IMR-90 (cell line): ENCODE measurements at regions not wholly inside any gene's neighbourhood (a gene's known extent, or its start where the extent isn't known, plus 50 kb on each side); places are given as distances from the start of the nearest gene placed in this dataset.

Experiments used
- ATAC-seq: fragments of 200-7000 bp; cut with Tn5 transposase; 2 replicates; pipeline ENCODE4 v1.9.1; 2020; ENCODE audit warnings: low read depth, mild to moderate bottlenecking, moderate library complexity
- BruUV-seq: library from RNA; stranded (reverse); fragments of 400-500 nt; replicated peaks from 2 replicates; lab custom pipeline; 2021; lab: Mats Ljungman, UMichigan
- CTCF ChIA-PET: fragments of 300-600 bp; formaldehyde crosslinking; extraction: SDS; loops from one replicate; lab custom pipeline; 2021; ENCODE audit warnings: antibody characterized with exemption; lab: Yijun Ruan, JAX
- POLR2A ChIA-PET: fragments of 300-600 bp; sonication (Branson Sonifier 250); formaldehyde crosslinking; loops from one replicate; lab custom pipeline; 2022; ENCODE audit warnings: antibody characterized with exemption; ENCODE audit not compliant: unreplicated experiment; lab: Charles Lee
- DNase-seq: peaks from one replicate; pipeline ENCODE4 v3.0.0; 2013
- H2AFZ ChIP-seq: replicated peaks from 2 replicates; pipeline ENCODE3; 2013; ENCODE audit warnings: low read length, mild to moderate bottlenecking; ENCODE audit not compliant: poor library complexity
- H2AK5ac ChIP-seq: 2 replicates; pipeline ENCODE4 v1.6.1; 2013; ENCODE audit warnings: low read depth, low read length, inconsistent platforms
- H2AK9ac ChIP-seq: replicated peaks from 2 replicates; pipeline ENCODE3; 2013; ENCODE audit warnings: mild to moderate bottlenecking, low read depth, low read length, moderate library complexity; ENCODE audit not compliant: poor library complexity
- H2BK120ac ChIP-seq: 2 replicates; pipeline ENCODE4 v1.6.1; 2013; ENCODE audit warnings: low read depth, low read length, inconsistent platforms
- H2BK15ac ChIP-seq: 3 replicates; pipeline ENCODE4 v1.6.1; 2013; ENCODE audit warnings: low read depth, low read length, inconsistent platforms
- H2BK20ac ChIP-seq: 2 replicates; pipeline ENCODE4 v1.6.1; 2013; ENCODE audit warnings: low read depth, mild to moderate bottlenecking, inconsistent platforms, low read length, moderate library complexity
- H2BK5ac ChIP-seq: 2 replicates; pipeline ENCODE4 v1.6.1; 2013; ENCODE audit warnings: mild to moderate bottlenecking, low read depth, low read length, inconsistent platforms; ENCODE audit not compliant: poor library complexity, severe bottlenecking
- H3K14ac ChIP-seq: replicated peaks from 2 replicates; pipeline ENCODE4 v1.6.1; 2013; ENCODE audit warnings: low read depth, low read length, inconsistent platforms
- H3K18ac ChIP-seq: 2 replicates; pipeline ENCODE4 v1.6.1; 2013; ENCODE audit warnings: low read depth, low read length, control low read depth
- H3K23ac ChIP-seq: 2 replicates; pipeline ENCODE4 v1.6.1; 2013; ENCODE audit warnings: low read depth, low read length, inconsistent platforms
- H3K27ac ChIP-seq: 2 replicates; pipeline ENCODE4 v1.5.1; 2013; ENCODE audit warnings: mild to moderate bottlenecking, control low read depth, low read length; ENCODE audit not compliant: insufficient read depth
- H3K27me3 ChIP-seq: 2 replicates; pipeline ENCODE4 v1.6.1; 2013; ENCODE audit warnings: low read length; ENCODE audit not compliant: control insufficient read depth, insufficient read depth
- H3K36me3 ChIP-seq: 2 replicates; pipeline ENCODE4 v1.6.1; 2013; ENCODE audit warnings: low read length, mixed read lengths; ENCODE audit not compliant: control insufficient read depth, insufficient read depth
- H3K4ac ChIP-seq: 2 replicates; pipeline ENCODE4 v1.6.1; 2013; ENCODE audit warnings: low read depth, low read length, inconsistent platforms
- H3K4me1 ChIP-seq: 2 replicates; pipeline ENCODE4 v1.6.1; 2013; ENCODE audit warnings: low read length, mixed read lengths; ENCODE audit not compliant: control insufficient read depth, insufficient read depth
- H3K4me2 ChIP-seq: 2 replicates; pipeline ENCODE4 v1.6.1; 2013; ENCODE audit warnings: low read depth, mild to moderate bottlenecking, control low read depth, low read length, moderate library complexity
- H3K4me3 ChIP-seq: 2 replicates; pipeline ENCODE4 v1.5.1; 2013; ENCODE audit warnings: low read depth, mild to moderate bottlenecking, control low read depth, low read length, moderate library complexity; ENCODE audit not compliant: insufficient read depth
- H3K56ac ChIP-seq: 2 replicates; pipeline ENCODE4 v1.6.1; 2013; ENCODE audit warnings: low read length, inconsistent platforms; ENCODE audit not compliant: insufficient read depth; ENCODE audit errors: extremely low read depth
- H3K79me1 ChIP-seq, 2 experiments: 2 replicates each; pipeline ENCODE4 v1.6.1; 2013; ENCODE audit warnings: low read length in 2 of 2, inconsistent platforms in 1 of 2, low read depth in 1 of 2
- H3K9ac ChIP-seq: 2 replicates; pipeline ENCODE4 v1.6.1; 2013; ENCODE audit warnings: low read depth, low read length, control low read depth
- H3K9me1 ChIP-seq: 2 replicates; pipeline ENCODE4 v1.6.1; 2013; ENCODE audit warnings: low read length, inconsistent platforms; ENCODE audit not compliant: insufficient read depth
- H3K9me3 ChIP-seq: 2 replicates; pipeline ENCODE4 v1.6.1; 2013; ENCODE audit warnings: low read length; ENCODE audit not compliant: control insufficient read depth, insufficient read depth
- H4K20me1 ChIP-seq: 2 replicates; pipeline ENCODE4 v1.6.1; 2013; ENCODE audit warnings: low read length, inconsistent platforms; ENCODE audit not compliant: insufficient read depth
- H4K5ac ChIP-seq: 2 replicates; pipeline ENCODE4 v1.6.1; 2013; ENCODE audit warnings: mild to moderate bottlenecking, low read depth, low read length, control low read depth
- H4K8ac ChIP-seq, 2 experiments: 2 replicates each; pipeline ENCODE4 v1.6.1; 2013; ENCODE audit warnings: low read depth in 2 of 2, low read length in 2 of 2, control low read depth in 1 of 2, inconsistent platforms in 1 of 2
- H4K91ac ChIP-seq: 2 replicates; pipeline ENCODE4 v1.6.1; 2013; ENCODE audit warnings: low read depth, low read length, inconsistent platforms; ENCODE audit not compliant: insufficient read depth
- BHLHE40 ChIP-seq: fragments of 150-350 bp; IDR thresholded peaks from 2 replicates; pipeline ENCODE4 v1.6.1; 2016; ENCODE audit warnings: mild to moderate bottlenecking, low read depth, low read length
- CEBPB ChIP-seq: IDR thresholded peaks from 2 replicates; pipeline ENCODE4 v1.6.1; 2012; ENCODE audit warnings: low read depth, low read length, improper control_type of control experiment
- CHD1 ChIP-seq: IDR thresholded peaks from 2 replicates; pipeline ENCODE4 v1.6.1; 2012; ENCODE audit warnings: low read depth, low read length, improper control_type of control experiment
- CTCF ChIP-seq: conservative IDR thresholded peaks from 2 replicates; pipeline ENCODE4 v1.5.1; 2012; ENCODE audit warnings: mild to moderate bottlenecking, low read depth, low read length, improper control_type of control experiment
- FOS ChIP-seq: fragments of 150-350 bp; IDR thresholded peaks from 2 replicates; pipeline ENCODE4 v1.6.1; 2016; ENCODE audit warnings: low read depth, low read length
- MAFK ChIP-seq: IDR thresholded peaks from 2 replicates; pipeline ENCODE4 v1.6.1; 2012; ENCODE audit warnings: low read depth, low read length, improper control_type of control experiment
- MAZ ChIP-seq: IDR thresholded peaks from 2 replicates; pipeline ENCODE4 v1.6.1; 2012; ENCODE audit warnings: low read depth, mild to moderate bottlenecking, low read length, improper control_type of control experiment, moderate library complexity, borderline replicate concordance
- MXI1 ChIP-seq: IDR thresholded peaks from 2 replicates; pipeline ENCODE4 v1.6.1; 2012; ENCODE audit warnings: low read depth, mild to moderate bottlenecking, low read length, moderate library complexity, borderline replicate concordance
- NFE2L2 ChIP-seq: fragments of 150-350 bp; IDR thresholded peaks from 2 replicates; pipeline ENCODE4 v1.6.1; 2016; ENCODE audit warnings: low read depth, mild to moderate bottlenecking, low read length
- POLR2A ChIP-seq: IDR thresholded peaks from 2 replicates; pipeline ENCODE4 v1.6.1; 2012; ENCODE audit warnings: mild to moderate bottlenecking, low read depth, low read length
- RAD21 ChIP-seq: IDR thresholded peaks from 2 replicates; pipeline ENCODE4 v1.6.1; 2012; ENCODE audit warnings: low read length, improper control_type of control experiment
- RCOR1 ChIP-seq: IDR thresholded peaks from 2 replicates; pipeline ENCODE4 v1.6.1; 2012; ENCODE audit warnings: mild to moderate bottlenecking, low read length, improper control_type of control experiment; ENCODE audit not compliant: insufficient replicate concordance
- RFX5 ChIP-seq: IDR thresholded peaks from 2 replicates; pipeline ENCODE4 v1.8.0; 2012; ENCODE audit warnings: low read depth, mild to moderate bottlenecking, low read length, moderate library complexity
- SMC3 ChIP-seq: fragments of 150-350 bp; IDR thresholded peaks from 2 replicates; pipeline ENCODE4 v1.6.1; 2016; ENCODE audit warnings: low read depth, mild to moderate bottlenecking, antibody characterized with exemption, low read length, moderate library complexity
- dilution Hi-C: fragments of 300-500 bp; cut with HindIII; formaldehyde crosslinking; loops from one replicate; pipeline ENCODE4 v1.14.3; 2018; ENCODE audit warnings: low sequenced_read_pairs; ENCODE audit not compliant: unreplicated experiment
- in situ Hi-C: fragments of 300-500 bp; cut with MboI; formaldehyde crosslinking; loops from 3 replicates; pipeline ENCODE4 v1.14.3; 2019; ENCODE audit warnings: low sequenced_read_pairs, inconsistent platforms, mixed read lengths
- intact Hi-C: fragments of 100-400 bp; cut with micrococcal nuclease; formaldehyde crosslinking; loops from 2 replicates; pipeline ENCODE4 v1.10.0; 2022
- TF ChIP-seq, protein P1 (sequence below): fragments of 150-350 bp; IDR thresholded peaks from 2 replicates; pipeline ENCODE4 v1.6.1; 2016; ENCODE audit warnings: low read depth, mild to moderate bottlenecking, low read length, moderate library complexity, borderline replicate concordance
- TF ChIP-seq, protein P2 (sequence below): fragments of 150-350 bp; IDR thresholded peaks from 2 replicates; pipeline ENCODE4 v1.6.1; 2017; ENCODE audit warnings: mild to moderate bottlenecking, antibody characterized with exemption, low read length, low read depth

GRCh38 chr7:125450749-125451148 is 521.1 kb upstream of the POT1 start:
- DNase-seq, result no peak
- Histone ChIP-seq H3K79me1 (no peaks in the 10 kb centered on the region), H3K27me3 (no peaks in the 10 kb centered on the region), H3K23ac (no peak overlapping the region), H2BK20ac (no peak overlapping the region), H4K8ac (no peak overlapping the region), H3K9ac (no peak overlapping the region), H2BK120ac (no peak overlapping the region), H3K4me2 (no peak overlapping the region), H4K20me1 (no peaks in the 10 kb centered on the region), H3K9me1 (no peaks in the 10 kb centered on the region), H2AK9ac (no peak overlapping the region), H4K91ac (no peak overlapping the region), H3K14ac (no peak overlapping the region), H2BK15ac (no peak overlapping the region), H3K4ac (no peak overlapping the region), H3K4me3 (no peak overlapping the region), H3K36me3 (no peaks in the 10 kb centered on the region), H3K27ac (no peak overlapping the region), H2AK5ac (no peak overlapping the region), H3K9me3 (peaks cover 3% of the 10 kb centered on the region), H4K5ac (no peak overlapping the region), H3K4me1 (no peaks in the 10 kb centered on the region), H3K18ac (no peak overlapping the region), H2AFZ (no peak overlapping the region), H3K56ac (no peak overlapping the region), H2BK5ac (no peak overlapping the region)
- dilution Hi-C loops (no loop called here), in situ Hi-C loops (no loop called here), intact Hi-C loops (no loop called here)
- no peak for ATAC-seq
- TF ChIP-seq, protein P1, sequence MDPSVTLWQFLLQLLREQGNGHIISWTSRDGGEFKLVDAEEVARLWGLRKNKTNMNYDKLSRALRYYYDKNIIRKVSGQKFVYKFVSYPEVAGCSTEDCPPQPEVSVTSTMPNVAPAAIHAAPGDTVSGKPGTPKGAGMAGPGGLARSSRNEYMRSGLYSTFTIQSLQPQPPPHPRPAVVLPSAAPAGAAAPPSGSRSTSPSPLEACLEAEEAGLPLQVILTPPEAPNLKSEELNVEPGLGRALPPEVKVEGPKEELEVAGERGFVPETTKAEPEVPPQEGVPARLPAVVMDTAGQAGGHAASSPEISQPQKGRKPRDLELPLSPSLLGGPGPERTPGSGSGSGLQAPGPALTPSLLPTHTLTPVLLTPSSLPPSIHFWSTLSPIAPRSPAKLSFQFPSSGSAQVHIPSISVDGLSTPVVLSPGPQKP, result no peak
- TF ChIP-seq CHD1, result no peak
- TF ChIP-seq NFE2L2, result no peak
- no peak for TF ChIP-seq SMC3
- no peak for TF ChIP-seq MAFK
- TF ChIP-seq, protein P2, sequence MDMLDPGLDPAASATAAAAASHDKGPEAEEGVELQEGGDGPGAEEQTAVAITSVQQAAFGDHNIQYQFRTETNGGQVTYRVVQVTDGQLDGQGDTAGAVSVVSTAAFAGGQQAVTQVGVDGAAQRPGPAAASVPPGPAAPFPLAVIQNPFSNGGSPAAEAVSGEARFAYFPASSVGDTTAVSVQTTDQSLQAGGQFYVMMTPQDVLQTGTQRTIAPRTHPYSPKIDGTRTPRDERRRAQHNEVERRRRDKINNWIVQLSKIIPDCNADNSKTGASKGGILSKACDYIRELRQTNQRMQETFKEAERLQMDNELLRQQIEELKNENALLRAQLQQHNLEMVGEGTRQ, result no peak
- no peak for TF ChIP-seq RAD21
- no peak for TF ChIP-seq MXI1
- no peak for TF ChIP-seq CEBPB
- TF ChIP-seq POLR2A, result no peak
- no peak for TF ChIP-seq RFX5
- TF ChIP-seq MAZ, result no peak
- no peak for TF ChIP-seq CTCF
- TF ChIP-seq FOS, result no peak
- TF ChIP-seq BHLHE40, result no peak
- TF ChIP-seq RCOR1, result no peak
- CTCF ChIA-PET, result no interaction called here
- BruUV-seq, result no TSS peak
- POLR2A ChIA-PET, result no interaction called here
